ENCODE measurements at regions not wholly inside any gene's neighbourhood (a gene's known extent, or its start where the extent isn't known, plus 50 kb on each side); places are given as distances from the start of the nearest gene placed in this dataset.

- TF ChIP-seq FOXM1 (IDR thresholded peaks at IDR 0.05; ENCODE audit: borderline replicate concordance) (no peak), TARDBP (IDR thresholded peaks at IDR 0.05) (no peak), PKNOX1 (IDR thresholded peaks at IDR 0.05) (no peak), SUZ12 (IDR thresholded peaks at IDR 0.05) (no peak), HDGF (IDR thresholded peaks at IDR 0.05; ENCODE audit: borderline replicate concordance) (no peak)
Observed at GRCh38 chr5:163248333-163248732, 189.1 kb upstream of the CCNG1 start.

All from HEK293T (cell line).